ENCODE measurements at regions not wholly inside any gene's neighbourhood (a gene's known extent, or its start where the extent isn't known, plus 50 kb on each side); places are given as distances from the start of the nearest gene placed in this dataset.

- DNase-seq (ENCODE audit: low read depth, low spot score), result no peak
- POLR2A ChIA-PET, result no interaction called here
- CTCF ChIA-PET, result no interaction called here
- TF ChIP-seq CTCF (IDR thresholded peaks at IDR 0.05; ENCODE audit: low read depth, low read length), result no peak
- no peak overlapping the region for H3K4me3 ChIP-seq (ENCODE audit: low read depth, low read length)
- H3K27me3 ChIP-seq (ENCODE audit: control insufficient read depth, insufficient read depth, low read length), result no peaks in the 10 kb centered on the region
- no peaks in the 10 kb centered on the region for H3K9me3 ChIP-seq (ENCODE audit: control insufficient read depth, insufficient read depth, low read length)
- H3K27ac ChIP-seq (ENCODE audit: low read depth, low read length), result no peak overlapping the region
These were observed 157.0 kb upstream of the NEBL start for GRCh38 chr10:21053953-21054690.

GRCh38 chr10:21052709-21053104 lies 155.6 kb upstream of the NEBL start:
- ChIA-PET POLR2A (no interaction called here), CTCF (no interaction called here)
- Histone ChIP-seq H3K9me3 (ENCODE audit: control insufficient read depth, insufficient read depth, low read length) (no peaks in the 10 kb centered on the region), H3K4me3 (ENCODE audit: low read depth, low read length) (no peak overlapping the region), H3K27ac (ENCODE audit: low read depth, low read length) (no peak overlapping the region), H3K27me3 (ENCODE audit: control insufficient read depth, insufficient read depth, low read length) (no peaks in the 10 kb centered on the region)
- no peak for DNase-seq (ENCODE audit: low read depth, low spot score)
- no peak for TF ChIP-seq CTCF (IDR thresholded peaks at IDR 0.05; ENCODE audit: low read depth, low read length)

GRCh38 chr10:21052072-21052708 lies 155.1 kb upstream of the NEBL start:
- DNase-seq (ENCODE audit: low read depth, low spot score), result no peak
- TF ChIP-seq CTCF (IDR thresholded peaks at IDR 0.05; ENCODE audit: low read depth, low read length), result no peak
- no peaks in the 10 kb centered on the region for H3K27me3 ChIP-seq (ENCODE audit: control insufficient read depth, insufficient read depth, low read length)
- no peaks in the 10 kb centered on the region for H3K9me3 ChIP-seq (ENCODE audit: control insufficient read depth, insufficient read depth, low read length)
- H3K27ac ChIP-seq (ENCODE audit: low read depth, low read length), result no peak overlapping the region
- POLR2A ChIA-PET, result no interaction called here
- no peak overlapping the region for H3K4me3 ChIP-seq (ENCODE audit: low read depth, low read length)
- CTCF ChIA-PET, result no interaction called here

- H3K9me3 ChIP-seq (ENCODE audit: control insufficient read depth, insufficient read depth, low read length), result no peaks in the 10 kb centered on the region
- H3K27ac ChIP-seq (ENCODE audit: low read depth, low read length), result no peak overlapping the region
- no peak for TF ChIP-seq CTCF (IDR thresholded peaks at IDR 0.05; ENCODE audit: low read depth, low read length)
- CTCF ChIA-PET, result no interaction called here
- no peaks in the 10 kb centered on the region for H3K27me3 ChIP-seq (ENCODE audit: control insufficient read depth, insufficient read depth, low read length)
- POLR2A ChIA-PET, result no interaction called here
- DNase-seq (ENCODE audit: low read depth, low spot score), result no peak
- H3K4me3 ChIP-seq (ENCODE audit: low read depth, low read length), result no peak overlapping the region
These were observed 152.4 kb upstream of the NEBL start for GRCh38 chr10:21049482-21049881.

- TF ChIP-seq CTCF (IDR thresholded peaks at IDR 0.05; ENCODE audit: low read depth, low read length), result no peak
- ChIA-PET CTCF (interaction anchor here (1.1 kb wide), 1 partner anchor 31 kb away, joined by 3 read pairs; no protein-coding TSS in a partner anchor), POLR2A (no interaction called here)
- Histone ChIP-seq H3K27ac (ENCODE audit: low read depth, low read length) (no peak overlapping the region), H3K9me3 (ENCODE audit: control insufficient read depth, insufficient read depth, low read length) (no peaks in the 10 kb centered on the region), H3K4me3 (ENCODE audit: low read depth, low read length) (no peak overlapping the region), H3K27me3 (ENCODE audit: control insufficient read depth, insufficient read depth, low read length) (no peaks in the 10 kb centered on the region)
- DNase-seq (ENCODE audit: low read depth, low spot score), result no peak
These were observed 151.0 kb upstream of the NEBL start for GRCh38 chr10:21048068-21048467.

Data from AG04450 (cell line).